Bronchial epithelial cell (primary cell): ENCODE measurements at regions not wholly inside any gene's neighbourhood (a gene's known extent, or its start where the extent isn't known, plus 50 kb on each side); places are given as distances from the start of the nearest gene placed in this dataset.

Source experiments
- DNase-seq: peaks from one replicate; pipeline ENCODE4 v3.0.0-alpha.2; 2010; ENCODE audit warnings: low read depth
- FAIRE-seq: peaks from 2 replicates; lab custom pipeline; 2011; peaks lifted over from hg19 to GRCh38; lab: Jason Lieb, UNC
- H3K27me3 ChIP-seq: 2 replicates; pipeline ENCODE4 v1.5.1; 2011; ENCODE audit warnings: low read length; ENCODE audit not compliant: control insufficient read depth, insufficient read depth
- H3K36me3 ChIP-seq: 2 replicates; pipeline ENCODE4 v1.5.1; 2011; ENCODE audit warnings: low read length; ENCODE audit not compliant: control insufficient read depth, insufficient read depth
- H3K4me3 ChIP-seq: 2 replicates; pipeline ENCODE4 v1.5.1; 2011; ENCODE audit warnings: mild to moderate bottlenecking, low read depth, low read length, control low read depth
- CTCF ChIP-seq: IDR thresholded peaks from 2 replicates; pipeline ENCODE4 v1.5.1; 2011; ENCODE audit warnings: mild to moderate bottlenecking, moderate library complexity, low read length, control low read depth, inconsistent platforms; ENCODE audit not compliant: insufficient read depth, severe bottlenecking

GRCh38 chr7:50189371-50189770 is 96.3 kb upstream of the ZPBP start:
- DNase-seq (no peak), FAIRE-seq (no peak)
- Histone ChIP-seq H3K27me3 (no peaks in the 10 kb centered on the region), H3K4me3 (no peak overlapping the region), H3K36me3 (no peaks in the 10 kb centered on the region)
- no peak for TF ChIP-seq CTCF

- no peak overlapping the region for H3K4me3 ChIP-seq
- H3K27me3 ChIP-seq = no peaks in the 10 kb centered on the region
- no peak for TF ChIP-seq CTCF
- no peak for FAIRE-seq
- no peak for DNase-seq
- H3K36me3 ChIP-seq = no peaks in the 10 kb centered on the region
These were observed 93.1 kb upstream of the ZPBP start for GRCh38 chr7:50185951-50186682.

DNA sequence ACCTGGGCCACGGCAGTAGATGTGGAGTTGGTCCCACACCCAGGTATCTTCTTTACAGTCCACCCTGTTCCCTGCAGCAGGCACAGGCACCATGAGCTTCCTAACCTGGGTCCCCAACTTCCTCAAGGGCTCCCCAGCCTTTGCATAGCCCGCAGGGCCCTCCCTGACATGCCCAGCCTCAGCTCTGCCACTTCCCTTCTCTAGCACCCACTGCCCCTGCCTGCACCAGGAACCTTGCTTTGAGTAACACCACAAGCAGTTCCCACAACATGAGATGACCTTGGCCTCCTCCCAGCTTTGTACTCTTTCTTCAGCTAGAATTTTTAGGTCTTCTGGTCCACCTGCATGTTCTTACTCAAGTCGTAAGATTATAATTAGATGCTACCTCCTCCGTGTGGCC is 92.2 kb upstream of the ZPBP start:
- Histone ChIP-seq H3K36me3 (no peaks in the 10 kb centered on the region), H3K27me3 (no peaks in the 10 kb centered on the region), H3K4me3 (no peak overlapping the region)
- FAIRE-seq = no peak
- DNase-seq = no peak
- no peak for TF ChIP-seq CTCF

DNA sequence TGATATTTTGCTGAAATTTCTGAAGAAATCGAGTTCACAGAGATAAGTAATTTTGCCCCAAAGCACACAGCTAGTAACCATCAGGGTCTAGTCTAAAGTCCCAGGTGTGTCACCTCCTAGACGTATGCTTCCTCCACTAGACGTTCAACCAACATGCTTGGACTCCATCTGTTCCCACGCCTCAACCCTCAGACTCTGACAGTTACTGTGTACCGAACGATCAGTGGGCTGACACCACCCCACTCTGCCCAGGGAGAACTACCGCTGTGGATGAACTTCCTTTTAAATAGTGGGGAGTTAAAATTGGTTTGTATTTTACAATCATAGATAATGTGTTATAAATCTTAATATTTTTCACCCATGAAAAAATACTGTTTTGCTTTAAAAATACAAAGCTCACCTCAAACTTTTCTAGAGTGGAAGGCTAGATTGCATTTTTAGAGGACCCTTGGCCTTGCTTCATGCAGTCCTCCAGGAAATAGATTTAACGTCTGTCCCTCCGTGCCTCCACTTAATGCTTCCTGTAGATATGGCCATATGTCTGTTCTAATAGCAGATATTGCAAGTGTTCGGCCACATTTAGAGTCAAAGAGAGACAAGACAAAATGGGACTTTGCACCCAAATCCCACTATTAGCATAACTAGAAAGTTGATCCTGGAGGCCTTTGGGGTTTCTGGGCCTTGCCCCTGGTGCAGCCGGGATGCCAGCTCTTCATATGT is 91.4 kb upstream of the ZPBP start:
- Histone ChIP-seq H3K4me3 (no peak overlapping the region), H3K27me3 (no peaks in the 10 kb centered on the region), H3K36me3 (no peaks in the 10 kb centered on the region)
- DNase-seq (no peak), FAIRE-seq (no peak)
- no peak for TF ChIP-seq CTCF

DNA sequence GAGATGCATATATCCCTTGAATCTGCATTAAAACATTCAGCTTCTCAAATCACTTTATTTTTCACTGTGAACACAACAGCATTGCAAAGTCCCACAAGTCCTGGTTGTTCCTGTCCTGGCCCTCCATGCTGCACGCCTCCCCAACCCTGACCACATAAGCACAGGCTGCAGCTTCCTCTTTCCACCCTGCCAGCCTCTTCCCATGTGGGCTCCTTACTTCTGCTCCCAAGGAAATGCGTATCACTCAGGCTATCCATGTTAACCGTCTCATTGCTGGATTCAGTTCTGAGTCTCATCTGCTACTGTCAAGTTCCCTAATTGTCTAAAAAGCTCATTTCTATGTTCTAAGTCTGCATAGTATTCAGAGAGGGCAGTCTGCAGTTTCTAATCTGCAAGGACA is 89.7 kb upstream of the ZPBP start:
- Histone ChIP-seq H3K36me3 (no peaks in the 10 kb centered on the region), H3K4me3 (no peak overlapping the region), H3K27me3 (no peaks in the 10 kb centered on the region)
- FAIRE-seq (no peak), DNase-seq (no peak)
- TF ChIP-seq CTCF = no peak
